PC-9 (cell line): ENCODE measurements at regions not wholly inside any gene's neighbourhood (a gene's known extent, or its start where the extent isn't known, plus 50 kb on each side); places are given as distances from the start of the nearest gene placed in this dataset.

Experiments
- EZH2 ChIP-seq: fragments of 200-600 bp; sonication (generic); IDR thresholded peaks from 2 replicates; pipeline ENCODE4 v1.8.0; 2017; ENCODE audit warnings: antibody characterized with exemption, low read depth
- TF ChIP-seq, protein P1 (sequence below): fragments of 200-600 bp; sonication (generic); conservative IDR thresholded peaks from 2 replicates; pipeline ENCODE4 v1.6.1; 2017; ENCODE audit warnings: mixed run types, antibody characterized with exemption, mild to moderate bottlenecking, moderate library complexity

DNA sequence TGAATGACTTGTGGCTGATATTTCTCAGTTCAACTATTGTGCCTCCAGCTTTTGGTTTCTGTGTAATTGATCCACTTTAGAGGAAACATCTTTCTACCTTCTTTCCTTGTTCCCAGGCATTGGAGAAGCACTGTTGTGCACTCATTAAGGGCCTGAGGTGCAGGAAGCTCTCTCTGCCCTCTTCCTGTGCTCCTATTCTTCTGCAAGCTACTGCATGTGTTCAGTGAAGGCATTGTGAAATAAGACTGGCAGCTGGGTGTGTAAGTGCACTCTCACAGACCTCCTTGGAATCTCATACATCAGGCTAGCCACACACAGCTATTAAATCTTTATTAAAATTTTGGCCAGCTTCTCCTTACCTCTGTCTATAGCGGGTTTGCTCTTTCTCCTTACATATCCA lies 177.8 kb downstream of the OGFRL1 start:
- TF ChIP-seq, protein P1, sequence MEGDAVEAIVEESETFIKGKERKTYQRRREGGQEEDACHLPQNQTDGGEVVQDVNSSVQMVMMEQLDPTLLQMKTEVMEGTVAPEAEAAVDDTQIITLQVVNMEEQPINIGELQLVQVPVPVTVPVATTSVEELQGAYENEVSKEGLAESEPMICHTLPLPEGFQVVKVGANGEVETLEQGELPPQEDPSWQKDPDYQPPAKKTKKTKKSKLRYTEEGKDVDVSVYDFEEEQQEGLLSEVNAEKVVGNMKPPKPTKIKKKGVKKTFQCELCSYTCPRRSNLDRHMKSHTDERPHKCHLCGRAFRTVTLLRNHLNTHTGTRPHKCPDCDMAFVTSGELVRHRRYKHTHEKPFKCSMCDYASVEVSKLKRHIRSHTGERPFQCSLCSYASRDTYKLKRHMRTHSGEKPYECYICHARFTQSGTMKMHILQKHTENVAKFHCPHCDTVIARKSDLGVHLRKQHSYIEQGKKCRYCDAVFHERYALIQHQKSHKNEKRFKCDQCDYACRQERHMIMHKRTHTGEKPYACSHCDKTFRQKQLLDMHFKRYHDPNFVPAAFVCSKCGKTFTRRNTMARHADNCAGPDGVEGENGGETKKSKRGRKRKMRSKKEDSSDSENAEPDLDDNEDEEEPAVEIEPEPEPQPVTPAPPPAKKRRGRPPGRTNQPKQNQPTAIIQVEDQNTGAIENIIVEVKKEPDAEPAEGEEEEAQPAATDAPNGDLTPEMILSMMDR, result no peak
- no peak for TF ChIP-seq EZH2
